A673 (cell line): ENCODE measurements at regions not wholly inside any gene's neighbourhood (a gene's known extent, or its start where the extent isn't known, plus 50 kb on each side); places are given as distances from the start of the nearest gene placed in this dataset.

Experiments
- CTCF ChIP-seq: fragments of 300-800, 200-600 bp; sonication (generic); conservative IDR thresholded peaks from 2 replicates; pipeline ENCODE4 v1.5.1; 2017; ENCODE audit warnings: low read depth, mild to moderate bottlenecking, antibody characterized with exemption, low read length, moderate library complexity, mixed read lengths
- EZH2 ChIP-seq: fragments of 200-600 bp; sonication (generic); IDR thresholded peaks from 2 replicates; pipeline ENCODE4 v1.6.1; 2017; ENCODE audit warnings: borderline replicate concordance, low read depth, mild to moderate bottlenecking, mixed read lengths, antibody characterized with exemption, low read length; ENCODE audit not compliant: poor library complexity, severe bottlenecking

GRCh38 chr4:147012059-147012707 lies 66.5 kb upstream of the TTC29 start:
- no peak for TF ChIP-seq CTCF
- TF ChIP-seq EZH2 = no peak
